ENCODE measurements at regions not wholly inside any gene's neighbourhood (a gene's known extent, or its start where the extent isn't known, plus 50 kb on each side); places are given as distances from the start of the nearest gene placed in this dataset.

- DNase-seq (ENCODE audit: low spot score) (no peak), ATAC-seq (ENCODE audit: low read depth) (no peak)
- H3K27ac ChIP-seq (ENCODE audit: poor library complexity, severe bottlenecking): no peak overlapping the region
- H3K36me3 ChIP-seq (ENCODE audit: low read depth): no peaks in the 10 kb centered on the region
- no peaks in the 10 kb centered on the region for H3K27me3 ChIP-seq (ENCODE audit: insufficient read depth, poor library complexity, severe bottlenecking)
- no peak for TF ChIP-seq CTCF (IDR thresholded peaks at IDR 0.05; ENCODE audit: poor library complexity, severe bottlenecking)
- no peak overlapping the region for H3K4me3 ChIP-seq (ENCODE audit: severe bottlenecking)
- no peaks in the 10 kb centered on the region for H3K9me3 ChIP-seq (ENCODE audit: severe bottlenecking)
- H3K4me1 ChIP-seq (ENCODE audit: insufficient read depth, poor library complexity, severe bottlenecking): peaks cover 11% of the 10 kb centered on the region
These were observed 112.5 kb upstream of the CD180 start for GRCh38 chr5:67308988-67309688.

- no peaks in the 10 kb centered on the region for H3K27me3 ChIP-seq (ENCODE audit: insufficient read depth, poor library complexity, severe bottlenecking)
- DNase-seq (ENCODE audit: low spot score): no peak
- peaks cover 15% of the 10 kb centered on the region for H3K4me1 ChIP-seq (ENCODE audit: insufficient read depth, poor library complexity, severe bottlenecking)
- H3K36me3 ChIP-seq (ENCODE audit: low read depth): no peaks in the 10 kb centered on the region
- no peak overlapping the region for H3K4me3 ChIP-seq (ENCODE audit: severe bottlenecking)
- H3K27ac ChIP-seq (ENCODE audit: poor library complexity, severe bottlenecking): peak overlapping the region; percentile 89
- no peak for TF ChIP-seq CTCF (IDR thresholded peaks at IDR 0.05; ENCODE audit: poor library complexity, severe bottlenecking)
- no peak for ATAC-seq (ENCODE audit: low read depth)
- H3K9me3 ChIP-seq (ENCODE audit: severe bottlenecking): no peaks in the 10 kb centered on the region
These were observed 110.5 kb upstream of the CD180 start for GRCh38 chr5:67306965-67307607.

GRCh38 chr5:67305913-67306710, 109.5 kb upstream of the CD180 start:
- no peaks in the 10 kb centered on the region for H3K36me3 ChIP-seq (ENCODE audit: low read depth)
- no peaks in the 10 kb centered on the region for H3K27me3 ChIP-seq (ENCODE audit: insufficient read depth, poor library complexity, severe bottlenecking)
- TF ChIP-seq CTCF (IDR thresholded peaks at IDR 0.05; ENCODE audit: poor library complexity, severe bottlenecking): no peak
- peaks cover 23% of the 10 kb centered on the region for H3K4me1 ChIP-seq (ENCODE audit: insufficient read depth, poor library complexity, severe bottlenecking)
- ATAC-seq (ENCODE audit: low read depth) (peak; percentile 37; the same call in 1 of the 3 replicates), DNase-seq (ENCODE audit: low spot score) (no peak)
- no peak overlapping the region for H3K4me3 ChIP-seq (ENCODE audit: severe bottlenecking)
- H3K27ac ChIP-seq (ENCODE audit: poor library complexity, severe bottlenecking): peak overlapping the region; percentile 89
- H3K9me3 ChIP-seq (ENCODE audit: severe bottlenecking): no peaks in the 10 kb centered on the region

- no peak for TF ChIP-seq CTCF (IDR thresholded peaks at IDR 0.05; ENCODE audit: poor library complexity, severe bottlenecking)
- Histone ChIP-seq H3K4me3 (ENCODE audit: severe bottlenecking) (no peak overlapping the region), H3K27me3 (ENCODE audit: insufficient read depth, poor library complexity, severe bottlenecking) (no peaks in the 10 kb centered on the region), H3K9me3 (ENCODE audit: severe bottlenecking) (no peaks in the 10 kb centered on the region), H3K27ac (ENCODE audit: poor library complexity, severe bottlenecking) (peak overlapping the region; percentile 89), H3K4me1 (ENCODE audit: insufficient read depth, poor library complexity, severe bottlenecking) (peaks cover 30% of the 10 kb centered on the region), H3K36me3 (ENCODE audit: low read depth) (no peaks in the 10 kb centered on the region)
- ATAC-seq (ENCODE audit: low read depth) (no peak), DNase-seq (ENCODE audit: low spot score) (no peak)
These were observed 108.8 kb upstream of the CD180 start for GRCh38 chr5:67305401-67305800.

All from RWPE2 (cell line).